OCI-LY7 (cell line): ENCODE measurements at regions not wholly inside any gene's neighbourhood (a gene's known extent, or its start where the extent isn't known, plus 50 kb on each side); places are given as distances from the start of the nearest gene placed in this dataset.

Source experiments
- BruUV-seq: library from RNA; stranded (reverse); fragments of 400-500 nt; replicated peaks from 2 replicates; lab custom pipeline; 2021; lab: Mats Ljungman, UMichigan
- CTCF ChIA-PET: fragments of 300-600 bp; sonication (Branson Sonifier 250); formaldehyde crosslinking; loops from one replicate; lab custom pipeline; 2022; ENCODE audit warnings: antibody characterized with exemption; ENCODE audit not compliant: unreplicated experiment; lab: Charles Lee
- POLR2A ChIA-PET: fragments of 300-600 bp; sonication (Branson Sonifier 250); formaldehyde crosslinking; loops from one replicate; lab custom pipeline; 2022; ENCODE audit warnings: antibody characterized with exemption; lab: Charles Lee
- DNase-seq: peaks from one replicate; pipeline ENCODE4 v3.0.0-alpha.2; 2015; ENCODE audit warnings: low spot score
- H2AFZ ChIP-seq: fragments of 200-600 bp; sonication (generic), shearing (Covaris generic); 2 replicates; pipeline ENCODE4 v1.6.1; 2014; ENCODE audit warnings: mild to moderate bottlenecking, antibody characterized with exemption, low read length, moderate library complexity
- H3K27ac ChIP-seq: fragments of 200-600 bp; sonication (generic); 2 replicates; pipeline ENCODE4 v1.5.1; 2014; ENCODE audit warnings: mixed run types, low read depth, mild to moderate bottlenecking, moderate library complexity, low read length, inconsistent platforms; ENCODE audit not compliant: poor library complexity, severe bottlenecking
- H3K36me3 ChIP-seq: fragments of 200-600 bp; sonication (generic); 2 replicates; pipeline ENCODE4 v1.6.1; 2014; ENCODE audit warnings: mild to moderate bottlenecking, antibody characterized with exemption, low read length, moderate library complexity, mixed read lengths; ENCODE audit not compliant: insufficient read depth
- H3K4me1 ChIP-seq: fragments of 200-600 bp; sonication (generic); 2 replicates; pipeline ENCODE4 v1.5.1; 2014; ENCODE audit warnings: mild to moderate bottlenecking, low read length; ENCODE audit not compliant: insufficient read depth, poor library complexity, severe bottlenecking
- H3K4me2 ChIP-seq: fragments of 200-600 bp; sonication (generic); 2 replicates; pipeline ENCODE4 v1.6.1; 2014; ENCODE audit warnings: mild to moderate bottlenecking, low read length
- H3K4me3 ChIP-seq: fragments of 200-600 bp; sonication (generic); 2 replicates; pipeline ENCODE4 v1.5.1; 2014; ENCODE audit warnings: mild to moderate bottlenecking, low read depth, low read length; ENCODE audit not compliant: poor library complexity, severe bottlenecking
- H3K79me2 ChIP-seq: fragments of 200-600 bp; sonication (generic); 2 replicates; pipeline ENCODE4 v1.6.1; 2016; ENCODE audit warnings: low read depth, mild to moderate bottlenecking, low read length, moderate library complexity, mixed read lengths; ENCODE audit not compliant: insufficient read depth
- H3K9me2 ChIP-seq: fragments of 200-600 bp; sonication (generic); 2 replicates; pipeline ENCODE4 v1.6.1; 2016; ENCODE audit warnings: mild to moderate bottlenecking, low read length, mixed read lengths; ENCODE audit not compliant: insufficient read depth
- H3K9me3 ChIP-seq: fragments of 200-600 bp; sonication (generic); 2 replicates; pipeline ENCODE4 v1.6.1; 2014; ENCODE audit warnings: mild to moderate bottlenecking, mixed run types, low read length, mixed read lengths
- H4K20me1 ChIP-seq: fragments of 200-600 bp; sonication (generic); 2 replicates; pipeline ENCODE4 v1.6.1; 2014; ENCODE audit warnings: mild to moderate bottlenecking, antibody characterized with exemption, low read length, moderate library complexity, mixed read lengths; ENCODE audit not compliant: insufficient read depth
- CTCF ChIP-seq: fragments of 200-600 bp; sonication (generic); conservative IDR thresholded peaks from 2 replicates; pipeline ENCODE4 v1.5.1; 2014; ENCODE audit warnings: mild to moderate bottlenecking, antibody characterized with exemption, low read length, moderate library complexity, mixed read lengths
- EZH2phosphoT487 ChIP-seq: fragments of 200-600 bp; sonication (generic); IDR thresholded peaks from 2 replicates; pipeline ENCODE4 v1.6.1; 2018; ENCODE audit warnings: low read depth, borderline replicate concordance, mild to moderate bottlenecking, mixed run types, antibody characterized with exemption, low read length, moderate library complexity, mixed read lengths
- intact Hi-C: fragments of 100-400 bp; cut with micrococcal nuclease; formaldehyde crosslinking; loops from one replicate; pipeline ENCODE4 v1.10.0; 2022; ENCODE audit not compliant: unreplicated experiment

GRCh38 chr22:26811647-26811992, 154.2 kb downstream of the MIAT start:
- H3K9me2 ChIP-seq: no peaks in the 10 kb centered on the region
- DNase-seq: no peak
- H3K36me3 ChIP-seq: no peaks in the 10 kb centered on the region
- intact Hi-C loops: no loop called here
- no peak overlapping the region for H2AFZ ChIP-seq
- H3K9me3 ChIP-seq: no peaks in the 10 kb centered on the region
- H3K27ac ChIP-seq: no peak overlapping the region
- no peak overlapping the region for H3K4me3 ChIP-seq
- ChIA-PET POLR2A (no interaction called here), CTCF (no interaction called here)
- H3K79me2 ChIP-seq: no peaks in the 10 kb centered on the region
- BruUV-seq: no TSS peak
- TF ChIP-seq EZH2phosphoT487 (no peak), CTCF (no peak)
- no peak overlapping the region for H3K4me2 ChIP-seq
- no peaks in the 10 kb centered on the region for H4K20me1 ChIP-seq
- H3K4me1 ChIP-seq: no peaks in the 10 kb centered on the region

DNA sequence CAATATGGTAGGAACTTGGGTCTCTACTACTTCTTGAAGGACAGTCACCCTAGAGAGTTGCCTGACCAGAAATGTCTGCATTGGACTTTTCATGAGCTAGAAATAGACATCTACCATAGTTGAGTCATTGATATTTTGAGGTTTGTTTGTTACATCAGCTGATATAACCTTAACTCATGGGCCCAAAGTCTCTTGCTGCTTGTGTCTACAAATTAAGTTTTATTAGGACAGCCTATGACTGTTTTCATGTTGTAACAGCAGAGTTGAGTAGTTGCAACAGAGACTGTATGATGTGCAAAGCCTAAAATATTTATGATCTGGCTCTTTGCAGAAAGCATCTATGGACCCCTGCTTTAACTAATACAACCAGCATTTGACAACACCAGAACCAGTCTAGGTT, 155.3 kb downstream of the MIAT start:
- BruUV-seq: no TSS peak
- Histone ChIP-seq H3K36me3 (no peaks in the 10 kb centered on the region), H3K27ac (no peak overlapping the region), H4K20me1 (no peaks in the 10 kb centered on the region), H3K4me3 (no peak overlapping the region), H3K9me3 (no peaks in the 10 kb centered on the region), H3K79me2 (no peaks in the 10 kb centered on the region), H3K4me1 (no peaks in the 10 kb centered on the region), H3K9me2 (no peaks in the 10 kb centered on the region), H2AFZ (no peak overlapping the region), H3K4me2 (no peak overlapping the region)
- no peak for DNase-seq
- intact Hi-C loops: no loop called here
- ChIA-PET POLR2A (no interaction called here), CTCF (no interaction called here)
- TF ChIP-seq CTCF: no peak

DNA sequence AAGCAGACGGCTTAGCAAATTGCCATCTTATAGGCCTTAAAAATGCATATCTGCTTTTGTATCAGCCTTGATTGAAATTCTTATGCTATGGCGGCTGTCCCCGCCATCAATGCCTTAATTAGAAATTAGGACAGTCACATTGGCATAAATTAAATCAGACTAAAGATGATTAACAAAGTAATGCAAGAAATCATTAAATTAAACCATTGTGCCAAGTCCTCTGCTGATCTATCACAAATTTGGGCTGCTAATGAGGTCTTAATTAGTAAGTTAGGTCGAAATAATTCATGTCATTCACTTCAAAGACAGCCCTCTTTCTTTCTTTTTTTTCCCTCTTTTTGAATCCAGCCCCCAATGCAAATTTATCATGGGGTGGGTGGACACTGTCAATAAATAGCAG, 159.3 kb downstream of the MIAT start:
- DNase-seq: no peak
- POLR2A ChIA-PET: interaction anchor here (0.5 kb wide), 1 partner anchor 78 kb away, joined by 3 read pairs; no protein-coding TSS in a partner anchor
- Histone ChIP-seq H3K27ac (no peak overlapping the region), H3K4me1 (no peaks in the 10 kb centered on the region), H3K79me2 (no peaks in the 10 kb centered on the region), H3K36me3 (no peaks in the 10 kb centered on the region), H2AFZ (no peak overlapping the region), H3K9me2 (no peaks in the 10 kb centered on the region), H3K4me2 (no peak overlapping the region), H4K20me1 (no peaks in the 10 kb centered on the region), H3K4me3 (no peak overlapping the region), H3K9me3 (no peaks in the 10 kb centered on the region)
- no TSS peak for BruUV-seq
- intact Hi-C loops: no loop called here
- TF ChIP-seq CTCF (no peak), EZH2phosphoT487 (no peak)
- CTCF ChIA-PET: no interaction called here
